Activated T-helper 1 cell treated with anti-CD3 and anti-CD28 coated beads, Interleukin-2, amount 50 U/mL, for 16 hours (primary cell): ENCODE measurements at regions not wholly inside any gene's neighbourhood (a gene's known extent, or its start where the extent isn't known, plus 50 kb on each side); places are given as distances from the start of the nearest gene placed in this dataset.

ENCODE experiments used
- DNase-seq, 2 donors: peaks; one replicate each; pipeline ENCODE4 v3.0.0-alpha.2; 2020; ENCODE audit warnings: low read depth in 1 of 2, low spot score in 1 of 2

DNA sequence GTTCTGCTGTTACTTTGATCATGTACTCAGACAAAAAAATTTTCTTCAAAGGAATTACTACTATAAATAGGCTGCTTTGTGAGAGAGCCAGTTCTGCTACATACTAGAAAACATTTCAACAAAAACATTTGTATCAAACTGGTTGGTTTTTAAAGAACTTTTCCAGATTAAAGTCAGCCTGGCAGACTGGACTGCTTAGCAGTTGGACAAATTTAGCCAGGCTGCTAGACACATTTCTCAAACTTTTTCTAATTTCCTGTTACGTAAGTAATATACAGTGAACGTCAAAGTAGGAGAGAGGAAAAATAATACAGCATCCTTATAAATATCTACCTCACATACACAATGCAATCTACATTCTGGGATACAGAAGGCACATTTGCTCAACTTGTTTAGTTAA, 109.5 kb downstream of the SP3 start:
- DNase-seq, result no peak
